ENCODE measurements at regions not wholly inside any gene's neighbourhood (a gene's known extent, or its start where the extent isn't known, plus 50 kb on each side); places are given as distances from the start of the nearest gene placed in this dataset.

DNA sequence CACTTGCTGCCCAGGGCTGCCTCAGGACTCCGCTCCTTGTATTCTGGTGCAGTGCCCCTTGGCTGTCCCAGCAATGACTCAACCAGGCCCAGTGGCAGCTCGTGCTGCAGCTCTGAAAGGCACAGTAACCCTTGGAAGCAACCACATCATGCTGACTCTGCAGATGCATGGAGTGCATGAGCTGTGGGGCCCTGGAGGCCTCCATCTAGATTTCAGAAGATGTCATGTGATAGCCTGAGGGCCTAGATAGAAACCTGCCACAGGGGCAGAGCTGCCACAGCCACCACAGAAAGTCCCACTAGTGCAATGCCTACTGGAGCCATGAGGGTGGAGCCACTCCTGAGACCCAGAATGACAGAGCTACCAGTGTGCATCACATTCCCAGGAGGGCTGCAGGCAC lies 117.1 kb upstream of the SMAD3 start:
- TF ChIP-seq FOXM1 (IDR thresholded peaks at IDR 0.05; ENCODE audit: low read depth, low read length) (no peak), CTCF (IDR thresholded peaks at IDR 0.05 in 2 of 3, conservative IDR thresholded peaks at IDR 0.05 in 1 of 3; ENCODE audit: control insufficient read depth in 2 of 3, extremely low read depth in 1 of 3, insufficient read depth in 1 of 3, low read depth in 3 of 3, low read length in 3 of 3) (no peak), ATF2 (IDR thresholded peaks at IDR 0.05; ENCODE audit: low read length) (no peak), POLR2A (IDR thresholded peaks at IDR 0.05; ENCODE audit: low read depth, low read length) (no peak), CEBPZ (IDR thresholded peaks at IDR 0.05; ENCODE audit: low read depth, low read length) (no peak), RCOR1 (conservative IDR thresholded peaks at IDR 0.05; ENCODE audit: low read depth, low read length) (no peak)
- TF ChIP-seq, protein P1, sequence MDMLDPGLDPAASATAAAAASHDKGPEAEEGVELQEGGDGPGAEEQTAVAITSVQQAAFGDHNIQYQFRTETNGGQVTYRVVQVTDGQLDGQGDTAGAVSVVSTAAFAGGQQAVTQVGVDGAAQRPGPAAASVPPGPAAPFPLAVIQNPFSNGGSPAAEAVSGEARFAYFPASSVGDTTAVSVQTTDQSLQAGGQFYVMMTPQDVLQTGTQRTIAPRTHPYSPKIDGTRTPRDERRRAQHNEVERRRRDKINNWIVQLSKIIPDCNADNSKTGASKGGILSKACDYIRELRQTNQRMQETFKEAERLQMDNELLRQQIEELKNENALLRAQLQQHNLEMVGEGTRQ (IDR thresholded peaks at IDR 0.05; ENCODE audit: borderline replicate concordance, low read depth, low read length) = no peak
